NCI-H1694 treated with DMSO at 0.1 percent for 48 hours (cell line): ENCODE measurements at regions not wholly inside any gene's neighbourhood (a gene's known extent, or its start where the extent isn't known, plus 50 kb on each side); places are given as distances from the start of the nearest gene placed in this dataset.
"Not testable (repeated sequence)": the region's sequence is repeated elsewhere in the genome, so short reads cannot be mapped to it uniquely, and the experiment has no call there.

Experiments used
- DNase-seq: peaks from one replicate; lab custom pipeline; 2025; lab: John Stamatoyannopoulos, UW

DNA sequence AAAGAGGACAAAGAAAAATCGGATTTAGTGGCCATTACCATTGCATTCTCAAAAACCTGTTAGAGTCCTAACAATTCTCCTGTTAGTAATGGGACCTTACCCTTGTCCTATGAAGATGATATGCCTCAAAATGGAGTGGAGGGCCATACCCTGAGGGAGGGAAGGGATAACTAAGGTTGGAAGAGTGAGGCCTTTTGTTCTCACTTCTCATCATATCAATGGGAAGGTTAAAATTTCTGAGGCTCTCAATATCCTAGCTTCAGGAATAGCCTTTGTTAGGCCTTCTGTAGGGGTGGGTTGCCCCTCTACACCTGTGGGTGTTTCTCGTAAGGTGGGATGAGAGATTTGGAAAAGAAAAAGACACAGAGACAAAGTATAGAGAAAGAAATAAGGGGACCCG lies 109.4 kb upstream of the SGIP1 start:
- DNase-seq = not testable (repeated sequence)

DNA sequence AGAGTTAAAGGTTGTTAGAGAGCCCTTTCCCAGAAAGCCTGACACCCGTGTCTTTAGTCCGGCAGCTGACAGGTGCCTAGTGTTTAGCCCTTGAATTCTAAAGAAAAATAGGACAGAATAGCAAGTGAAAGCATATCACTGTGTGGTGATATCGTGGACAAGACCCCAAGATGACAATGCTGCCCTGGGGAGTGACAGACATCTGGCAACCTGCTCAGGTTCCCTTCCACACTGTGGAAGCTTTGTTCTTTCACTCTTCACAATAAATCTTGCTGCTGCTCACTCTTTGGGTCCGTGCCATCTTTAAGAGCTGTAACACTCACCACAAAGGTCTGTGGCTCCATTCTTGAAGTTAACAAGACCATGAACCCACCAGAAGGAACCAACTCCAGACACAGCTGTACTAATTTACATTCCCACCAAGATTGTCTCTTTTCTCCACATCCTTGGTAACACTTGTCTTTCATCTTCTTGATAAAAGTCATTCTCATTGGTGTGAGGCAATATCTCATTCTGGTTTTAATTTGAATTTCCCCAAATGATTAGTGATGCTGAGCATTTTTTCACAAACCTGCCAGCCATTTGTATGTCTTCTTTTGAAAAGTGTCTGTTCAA lies 107.6 kb upstream of the SGIP1 start:
- no peak for DNase-seq

DNA sequence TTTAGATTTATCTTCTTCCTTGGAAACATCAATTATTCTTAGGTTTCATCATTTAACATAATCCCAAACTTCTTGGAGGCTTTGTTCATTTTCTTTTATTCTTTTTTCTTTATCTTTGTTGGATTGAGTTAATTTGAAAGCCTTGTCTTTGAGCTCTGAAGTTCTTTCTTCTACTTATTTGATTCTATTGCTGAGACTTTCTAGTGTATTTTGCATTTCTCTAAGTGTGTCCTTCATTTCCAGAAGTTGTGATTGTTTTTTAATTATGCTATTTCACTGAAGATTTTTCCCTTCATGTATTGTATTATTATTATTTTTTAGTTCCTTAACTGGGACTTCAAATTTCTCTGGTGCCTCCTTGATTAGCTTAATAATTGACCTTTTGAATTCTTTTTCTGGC lies 103.1 kb upstream of the SGIP1 start:
- DNase-seq = not testable (repeated sequence)

DNA sequence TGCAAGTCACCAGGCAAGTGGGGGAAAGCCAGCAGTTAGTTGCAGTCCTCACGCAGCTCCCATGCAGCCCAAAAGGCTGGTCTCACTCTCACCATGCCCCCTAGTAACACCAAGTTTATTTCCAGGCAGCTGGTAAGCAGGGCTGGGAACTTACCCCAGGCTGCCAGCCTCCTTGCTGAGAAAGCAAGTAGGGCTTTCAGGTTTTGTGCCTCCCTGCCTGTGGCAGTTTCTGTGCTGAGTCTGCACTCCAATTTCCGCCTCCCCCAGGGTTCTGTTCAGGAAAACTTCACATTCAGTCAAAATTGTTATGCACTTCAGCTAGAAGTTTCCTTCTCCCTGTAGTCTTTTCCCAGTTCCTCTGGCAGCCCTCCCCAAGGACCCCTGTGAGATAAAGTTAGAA lies 102.0 kb upstream of the SGIP1 start:
- DNase-seq = no peak

DNA sequence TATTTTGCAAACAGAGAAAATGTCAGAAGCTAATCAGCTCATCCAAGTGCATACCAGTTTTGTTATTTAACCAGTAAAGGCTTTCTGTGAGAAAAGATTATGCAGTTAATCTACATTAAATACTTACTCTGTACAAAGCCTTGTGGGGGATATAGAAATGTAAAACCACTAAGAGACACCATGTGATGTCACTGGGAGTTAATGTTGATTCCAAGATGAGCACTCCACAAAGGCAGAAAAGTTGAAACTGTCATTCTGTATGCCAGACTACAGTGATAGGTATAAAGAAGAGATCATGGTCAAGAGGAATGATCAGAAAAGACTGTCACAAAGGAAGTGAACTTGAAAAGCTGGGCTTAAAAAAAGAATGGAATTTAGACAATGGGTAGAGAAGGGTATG lies 100.3 kb upstream of the SGIP1 start:
- no peak for DNase-seq

DNA sequence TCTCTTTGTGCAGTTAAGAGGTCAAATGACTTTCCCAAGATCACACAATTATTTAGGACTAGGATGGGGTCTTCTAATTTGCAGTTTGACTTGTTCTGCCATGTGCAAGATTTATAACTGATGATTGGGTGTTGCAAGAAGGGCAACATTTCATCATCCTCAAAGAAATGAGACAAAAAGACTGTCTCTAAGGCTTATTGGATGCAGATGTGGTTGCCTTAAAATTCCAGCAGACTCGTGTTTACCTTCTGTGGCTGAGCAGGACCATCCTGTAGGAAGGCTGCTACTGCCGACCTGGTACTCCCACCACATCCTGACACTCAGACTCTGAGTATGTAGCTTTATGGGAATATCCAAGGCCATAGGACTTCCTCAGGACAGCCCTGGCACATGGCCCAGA lies 99.9 kb upstream of the SGIP1 start:
- DNase-seq = no peak

DNA sequence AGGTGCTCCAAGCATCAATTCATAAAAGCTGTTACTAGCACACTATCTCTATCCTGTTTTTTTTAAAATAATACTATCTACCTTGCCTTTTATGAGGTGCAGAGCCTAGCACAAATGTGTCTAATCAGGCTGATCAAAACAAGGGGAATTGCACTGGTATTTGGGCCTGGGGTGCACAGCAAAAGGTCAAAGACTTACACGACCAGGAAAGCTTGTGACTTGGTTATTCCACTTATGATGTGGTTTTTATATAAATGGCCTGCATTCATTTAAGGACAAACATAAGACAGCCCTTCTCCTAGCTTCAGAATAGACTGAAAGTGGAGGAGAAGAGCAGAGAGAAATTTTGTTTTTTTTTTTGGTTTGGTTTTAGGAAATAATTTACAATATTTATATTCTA lies 98.4 kb upstream of the SGIP1 start:
- no peak for DNase-seq

DNA sequence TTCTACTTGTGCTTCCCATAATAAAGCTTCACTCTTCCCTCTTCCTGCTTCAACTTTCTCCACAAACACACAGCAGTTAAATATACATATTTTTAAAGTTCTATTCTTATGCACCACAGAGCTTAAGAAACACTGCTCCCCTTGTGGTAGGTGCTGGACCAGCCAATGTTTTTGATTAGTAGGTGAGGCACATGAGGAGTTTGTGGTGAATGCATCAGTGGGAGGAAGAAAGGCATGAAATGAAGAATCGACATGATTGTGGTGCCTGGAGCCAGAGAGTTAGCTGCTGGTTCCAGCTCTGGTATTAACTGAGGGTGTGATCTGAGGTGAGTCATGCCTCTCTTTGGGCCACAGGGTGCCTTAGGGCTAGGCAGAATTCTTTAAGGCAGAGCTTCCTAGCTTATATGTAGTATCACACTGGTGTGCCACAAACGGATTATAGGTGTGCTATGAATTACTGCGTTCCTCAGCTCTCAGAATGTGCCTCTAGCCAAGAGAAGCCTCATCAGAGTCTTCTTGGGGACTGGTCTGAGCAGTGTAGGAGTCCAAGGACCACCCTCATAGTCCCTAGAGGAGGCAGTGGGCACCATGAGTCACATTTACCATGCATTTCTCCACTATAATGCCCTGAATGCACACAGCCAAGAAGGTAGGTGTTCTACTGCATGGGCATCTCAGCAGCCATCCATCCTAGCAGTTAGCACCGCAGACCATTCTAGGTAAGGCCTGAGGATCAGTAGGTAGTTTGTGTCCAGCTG lies 97.4 kb upstream of the SGIP1 start:
- no peak for DNase-seq

DNA sequence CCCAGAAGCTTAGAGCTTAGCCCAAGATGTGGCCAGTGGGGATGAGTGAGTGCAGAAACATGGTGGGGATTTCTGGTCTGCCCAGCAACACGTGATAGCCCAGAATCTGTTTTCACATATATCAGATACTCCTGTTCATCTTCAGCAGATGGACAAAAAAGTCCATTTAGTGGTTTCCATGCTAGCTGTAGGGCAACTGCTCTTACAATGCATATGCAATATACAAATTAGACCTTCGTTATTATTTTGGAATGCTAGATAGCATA lies 96.9 kb upstream of the SGIP1 start:
- DNase-seq = no peak

DNA sequence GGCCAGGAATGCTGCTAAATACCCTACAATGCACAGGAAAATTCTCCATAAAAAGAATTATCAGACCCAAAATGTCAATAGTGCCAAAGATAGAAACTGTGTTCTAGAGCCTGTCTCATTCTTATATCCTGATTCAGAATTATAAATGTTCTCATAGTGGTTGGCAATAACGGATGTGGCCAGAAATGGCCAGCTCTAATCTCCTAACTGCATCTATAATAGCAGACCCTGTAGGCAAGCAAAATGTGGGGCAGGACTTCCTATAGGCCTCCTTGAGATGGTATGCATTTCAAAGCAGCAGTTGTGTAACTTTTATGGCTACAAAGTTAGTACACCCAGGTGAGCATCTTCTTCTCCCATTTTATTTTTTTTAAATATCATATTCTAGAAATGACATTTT lies 95.9 kb upstream of the SGIP1 start:
- DNase-seq = no peak

DNA sequence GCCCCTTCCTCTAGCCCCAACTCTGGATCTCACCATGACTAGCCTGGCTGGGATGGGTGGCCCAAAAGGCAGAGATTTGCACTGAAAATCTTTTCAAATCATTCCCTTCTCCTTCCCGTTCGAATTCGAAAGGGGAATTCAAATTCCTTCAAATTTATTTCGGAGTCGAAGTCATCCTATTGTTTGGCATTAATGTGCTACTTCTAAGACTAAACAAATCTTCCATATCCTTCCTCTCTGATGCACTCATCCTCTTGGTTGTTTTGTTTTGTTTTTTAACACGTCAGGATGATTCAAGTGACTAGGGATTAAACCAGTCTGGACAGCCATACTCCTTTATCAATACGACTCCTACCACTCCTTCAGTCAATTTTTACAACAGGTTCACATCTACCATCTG lies 95.5 kb upstream of the SGIP1 start:
- no peak for DNase-seq

DNA sequence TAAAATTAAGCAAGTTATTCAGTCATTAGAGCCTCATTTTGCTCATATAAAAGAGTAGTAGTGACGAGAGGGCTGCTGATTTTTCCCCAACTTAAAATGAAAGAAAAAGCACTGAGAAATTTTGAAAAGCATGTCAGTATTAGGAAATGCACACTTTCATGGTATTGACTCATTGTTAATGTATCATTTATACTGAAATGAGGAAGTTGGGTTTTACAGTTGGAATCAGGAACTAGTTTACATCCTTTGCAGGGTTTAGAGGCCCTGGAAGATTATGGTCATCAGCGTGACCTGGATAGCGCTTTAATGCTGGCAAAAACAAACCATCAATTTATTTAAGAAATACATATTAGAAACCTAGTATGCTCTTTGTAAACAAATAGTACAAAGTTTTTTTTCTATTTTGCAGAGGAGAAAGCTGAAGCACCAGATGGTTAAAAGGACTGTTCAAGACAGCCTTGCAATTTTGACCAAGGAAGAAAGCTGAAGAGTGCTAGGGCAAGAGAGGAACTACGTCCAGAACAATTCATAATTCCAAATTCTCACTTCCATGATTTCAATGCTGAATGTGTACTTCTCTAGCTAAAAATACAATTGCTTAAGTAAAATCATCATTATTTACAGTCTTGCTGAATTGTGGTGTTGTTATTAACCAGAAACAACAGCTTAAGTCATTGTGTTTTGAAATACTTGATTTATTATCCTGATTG lies 94.8 kb upstream of the SGIP1 start:
- peak; percentile 6 for DNase-seq

DNA sequence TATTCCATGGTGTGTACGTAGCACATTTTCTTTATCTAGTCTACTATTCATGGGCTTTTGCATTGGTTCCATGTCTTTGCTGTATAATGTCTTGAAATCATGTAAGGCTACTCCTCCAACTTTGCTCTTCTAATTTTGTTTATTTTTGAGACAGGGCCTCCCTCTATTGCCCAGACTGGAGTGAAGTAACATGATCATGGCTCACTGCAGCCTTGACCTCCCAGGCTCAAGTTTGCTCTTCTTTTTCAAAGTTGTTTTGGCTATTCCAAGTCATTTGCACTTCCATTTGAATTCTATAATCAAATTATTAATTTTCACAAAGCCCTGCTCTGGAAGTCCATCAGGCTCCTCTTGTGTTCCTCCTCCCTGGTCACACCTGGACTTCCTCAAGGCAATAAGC lies 90.2 kb upstream of the SGIP1 start:
- no peak for DNase-seq

DNA sequence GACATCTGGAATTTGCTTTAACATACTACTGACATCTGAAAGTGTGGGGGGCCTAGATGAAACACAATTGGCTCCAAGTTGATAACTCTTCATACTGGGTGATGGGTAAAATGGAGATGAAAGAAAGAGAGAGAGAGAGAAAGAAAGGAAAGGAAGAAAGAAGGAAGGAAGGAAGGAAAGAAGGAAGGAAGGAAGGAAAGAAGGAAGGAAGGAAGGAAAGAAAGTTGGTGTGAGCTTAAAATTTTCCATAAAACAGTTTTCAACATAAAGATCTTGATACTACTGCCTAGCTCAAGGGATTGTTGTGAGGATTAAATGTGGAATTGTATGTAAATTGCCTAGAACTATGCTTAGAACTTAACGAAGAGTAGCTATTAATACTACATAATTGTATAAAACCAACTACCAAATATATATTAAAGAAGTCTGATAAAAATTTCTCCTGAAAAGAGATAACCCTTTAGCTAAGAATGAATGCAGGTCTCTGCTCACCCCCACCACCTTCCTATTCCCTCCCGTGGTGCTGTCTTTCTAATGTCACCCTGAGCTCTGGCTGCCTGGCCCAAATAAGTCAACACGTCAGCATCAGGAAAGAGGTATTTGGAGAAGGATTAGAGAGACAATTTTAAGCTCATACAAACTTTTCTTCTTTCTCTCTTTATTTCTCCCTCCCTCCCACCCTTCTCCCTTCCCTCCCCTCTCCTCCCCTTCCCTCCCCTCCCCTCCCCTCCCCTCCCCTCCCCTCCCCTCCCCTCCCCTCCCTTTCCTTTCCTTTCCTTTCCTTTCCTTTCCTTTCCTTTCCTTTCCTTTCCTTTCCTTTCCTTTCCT lies 89.3 kb upstream of the SGIP1 start:
- no peak for DNase-seq

DNA sequence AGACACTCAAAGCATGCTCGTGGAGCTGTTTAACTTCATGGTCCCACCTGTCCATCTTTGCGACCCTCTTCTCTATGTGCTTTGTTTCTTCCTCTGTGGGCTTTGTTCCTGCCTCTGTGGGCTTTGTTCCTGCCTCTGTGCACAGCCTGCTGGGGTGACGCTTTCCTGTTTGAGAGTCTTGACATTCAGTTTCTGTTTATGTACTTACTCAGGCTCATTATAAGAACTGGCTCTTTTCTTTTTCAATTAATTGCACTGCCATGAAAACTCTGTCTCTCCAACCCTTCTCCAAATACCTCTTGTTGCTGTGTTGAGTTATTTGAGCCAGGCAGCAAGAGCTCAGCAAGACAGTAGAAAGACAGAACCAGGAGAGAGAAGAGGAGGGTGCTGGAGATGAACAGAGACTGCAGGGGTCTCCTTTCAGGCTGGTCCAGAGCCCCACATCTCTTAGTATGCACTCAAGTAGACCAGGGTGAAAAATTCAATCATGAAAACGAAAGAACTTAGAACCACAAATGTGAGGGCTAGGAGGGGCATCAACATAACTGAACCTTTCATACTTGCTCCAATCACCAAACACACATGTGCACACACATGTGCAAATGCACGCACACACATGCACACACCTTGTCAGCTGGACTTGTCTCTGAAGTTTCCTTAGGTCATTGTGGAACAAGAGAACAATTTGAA lies 88.3 kb upstream of the SGIP1 start:
- DNase-seq = no peak

DNA sequence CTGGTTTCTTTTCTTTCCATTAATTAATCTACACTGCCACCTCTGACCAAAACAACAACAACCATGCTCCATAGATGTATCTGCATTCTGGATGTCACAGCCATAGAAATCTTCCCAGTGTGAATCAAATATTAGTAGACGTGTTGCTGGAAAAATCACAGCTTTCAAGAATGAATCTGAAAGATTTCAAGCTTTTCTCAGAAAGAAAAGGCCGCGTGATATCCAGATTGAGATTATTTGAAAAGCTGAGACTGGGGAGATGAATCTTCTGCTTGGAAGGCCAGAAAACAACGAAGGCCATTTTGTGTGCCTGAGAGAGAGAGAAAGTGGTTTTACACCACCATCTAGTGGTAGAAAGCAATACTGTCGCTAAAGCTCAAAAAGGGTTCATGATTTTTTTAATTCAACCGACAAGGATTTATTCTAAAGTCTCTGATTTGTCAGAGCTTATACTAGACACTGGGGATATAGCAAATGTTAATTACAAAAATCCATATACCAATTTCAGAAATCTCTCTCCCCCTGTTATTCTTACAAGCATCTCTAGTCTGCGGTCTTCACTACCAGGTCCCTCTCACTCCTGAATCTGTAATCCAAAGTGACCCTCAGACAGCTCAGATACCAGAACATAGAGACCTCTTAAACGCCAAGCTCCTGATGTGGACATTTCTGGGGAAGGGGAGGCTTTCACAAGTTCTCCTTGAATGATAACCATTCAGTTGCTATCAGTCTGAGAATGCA lies 87.5 kb upstream of the SGIP1 start:
- DNase-seq = peak; percentile 81

DNA sequence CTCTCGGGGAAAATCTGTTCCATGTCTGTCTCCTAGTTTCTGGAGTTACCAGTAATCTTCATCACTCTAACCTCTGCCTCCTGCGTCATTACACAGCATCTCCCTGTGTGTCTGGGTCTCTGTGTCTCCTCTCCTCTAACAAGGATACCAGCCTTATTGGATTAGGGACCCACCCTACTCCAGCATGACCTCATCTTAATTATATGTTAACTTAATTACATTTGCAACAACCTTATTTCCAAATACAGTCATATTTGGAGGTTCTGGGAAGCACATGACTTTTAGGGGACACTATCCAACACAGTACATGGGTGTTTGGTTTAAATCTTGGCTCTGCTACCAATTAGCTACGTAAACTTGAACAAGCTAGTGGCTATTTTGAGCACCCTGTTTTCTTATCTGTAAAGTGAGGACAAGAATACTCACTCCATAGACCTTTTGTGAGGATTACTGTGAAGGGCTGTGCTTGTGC lies 83.9 kb upstream of the SGIP1 start:
- DNase-seq = no peak

DNA sequence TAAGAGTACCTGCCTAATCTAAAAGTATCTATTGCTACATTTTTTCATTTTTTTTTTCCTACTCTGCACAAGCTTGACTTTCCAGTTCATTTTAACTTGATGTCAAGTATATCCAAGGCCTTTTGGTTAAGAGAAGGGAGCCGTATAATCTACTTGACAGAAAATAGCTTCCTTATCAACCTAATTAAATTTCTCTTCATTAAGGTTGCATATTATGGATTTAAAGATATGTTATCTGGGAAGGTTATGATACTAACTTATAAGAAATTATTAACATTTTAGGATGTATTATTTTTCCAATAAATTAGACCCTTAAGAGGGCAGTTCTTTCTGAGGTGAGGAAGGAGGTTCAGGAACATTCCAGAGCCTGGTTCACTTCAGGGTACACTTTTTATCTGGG lies 83.1 kb upstream of the SGIP1 start:
- no peak for DNase-seq

DNA sequence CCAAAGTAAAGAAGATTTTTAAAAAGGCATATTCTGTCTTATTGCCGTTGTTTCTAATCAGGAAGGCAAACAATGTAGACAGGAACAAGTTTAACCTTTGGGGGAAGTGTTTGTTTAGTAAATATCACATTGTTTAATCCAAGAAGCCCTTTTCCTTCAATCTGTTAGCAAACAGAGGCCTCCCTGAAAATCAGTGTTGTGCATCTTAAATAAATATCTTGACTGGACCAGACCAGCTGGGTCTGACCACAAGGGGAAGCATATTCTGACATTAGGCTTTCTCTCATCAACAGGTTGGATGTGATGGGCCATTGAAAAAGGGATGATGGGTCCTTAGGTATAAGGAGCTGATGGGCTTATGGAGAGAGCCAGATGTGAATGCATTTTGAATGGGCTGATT lies 81.8 kb upstream of the SGIP1 start:
- DNase-seq = no peak

DNA sequence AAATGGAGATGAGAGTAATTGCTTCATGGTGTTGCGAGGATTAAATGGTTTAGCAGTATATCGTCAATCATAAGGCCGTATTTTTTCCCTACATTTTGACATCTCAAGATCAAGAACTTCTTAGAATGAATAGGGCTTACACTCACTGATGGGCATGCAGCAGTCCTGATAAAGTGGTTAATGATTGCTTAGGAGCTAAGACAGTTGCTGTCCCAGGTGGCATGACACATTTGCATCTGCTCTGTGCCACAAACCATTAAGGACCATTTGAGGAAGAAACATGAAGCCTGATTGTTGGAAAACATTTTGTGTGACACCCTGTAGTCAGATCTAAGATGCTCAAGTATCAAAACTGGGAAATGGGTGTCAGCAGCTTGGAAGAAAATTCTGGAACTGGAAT lies 81.0 kb upstream of the SGIP1 start:
- no peak for DNase-seq

DNA sequence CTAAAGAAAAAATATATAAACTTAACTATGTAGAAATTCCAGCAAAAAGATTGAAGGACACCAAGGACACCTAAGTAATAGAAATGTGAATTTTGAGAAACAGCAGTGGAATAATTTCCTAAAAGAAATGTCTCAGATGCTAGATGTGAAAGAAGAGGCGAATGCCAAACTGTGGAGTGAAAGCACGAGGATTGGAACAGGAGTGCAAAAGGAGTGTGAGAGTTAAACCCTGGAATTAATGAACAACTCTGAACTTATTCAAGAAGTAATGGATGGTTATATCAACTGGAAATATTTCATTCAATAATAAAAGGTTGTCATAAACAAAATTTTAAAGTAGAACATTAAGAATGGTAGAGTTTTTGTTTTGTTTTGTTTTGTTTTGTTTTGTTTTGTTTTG lies 78.5 kb upstream of the SGIP1 start:
- no peak for DNase-seq
